Activated CD8-positive, alpha-beta memory T cell treated with anti-CD3 and anti-CD28 coated beads for 36 hours (primary cell): ENCODE measurements at regions not wholly inside any gene's neighbourhood (a gene's known extent, or its start where the extent isn't known, plus 50 kb on each side); places are given as distances from the start of the nearest gene placed in this dataset.

Experiments
- CTCF ChIA-PET: fragments of 350-600 bp; sonication (Branson Sonifier 250); formaldehyde crosslinking; loops from one replicate; lab custom pipeline; 2021; ENCODE audit warnings: antibody characterized with exemption; lab: Charles Lee
- POLR2A ChIA-PET: fragments of 350-600 bp; sonication (Branson Sonifier 250); formaldehyde crosslinking; loops from one replicate; lab custom pipeline; 2021; ENCODE audit warnings: antibody characterized with exemption; lab: Charles Lee

DNA sequence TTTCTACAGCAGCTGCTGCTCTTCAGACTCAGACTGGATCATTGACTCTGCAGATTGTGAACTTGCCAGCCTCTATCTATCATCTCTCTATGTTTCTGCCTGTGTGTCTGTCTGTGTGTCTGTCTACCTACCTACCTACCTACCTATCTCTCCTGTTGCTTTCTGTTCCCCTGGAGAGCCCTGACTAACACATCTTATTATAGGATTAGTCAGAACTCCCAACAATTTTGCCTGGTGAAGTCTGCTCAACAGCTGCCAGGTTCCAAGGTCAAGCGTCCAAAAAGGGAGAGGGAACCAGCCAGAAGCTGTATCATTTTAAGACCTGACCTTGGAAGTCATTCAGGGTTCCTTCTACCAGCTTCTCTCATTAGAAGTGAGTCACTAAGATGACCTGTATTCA is 579.0 kb upstream of the DPP6 start:
- ChIA-PET POLR2A (no interaction called here), CTCF (no interaction called here)

DNA sequence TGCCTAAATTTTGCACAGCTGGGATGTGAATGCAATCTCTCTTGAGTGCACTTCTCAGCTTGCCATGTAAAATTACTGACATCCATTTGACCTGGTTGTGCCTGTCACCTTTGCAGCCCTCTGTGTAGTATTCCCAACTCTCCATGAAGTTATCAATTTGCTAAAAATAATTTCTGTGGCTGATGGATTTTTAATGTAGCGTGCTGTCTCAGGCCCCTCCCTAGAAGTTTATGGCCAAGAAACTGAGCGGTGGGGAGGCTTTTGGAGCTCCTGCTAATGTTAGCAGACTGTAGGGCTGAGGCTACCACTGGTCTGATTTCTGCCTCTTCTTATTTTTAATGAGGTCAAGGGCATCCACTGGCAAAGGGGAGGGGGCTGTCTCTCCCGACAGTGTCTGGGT is 577.0 kb upstream of the DPP6 start:
- POLR2A ChIA-PET = no interaction called here
- CTCF ChIA-PET = no interaction called here

DNA sequence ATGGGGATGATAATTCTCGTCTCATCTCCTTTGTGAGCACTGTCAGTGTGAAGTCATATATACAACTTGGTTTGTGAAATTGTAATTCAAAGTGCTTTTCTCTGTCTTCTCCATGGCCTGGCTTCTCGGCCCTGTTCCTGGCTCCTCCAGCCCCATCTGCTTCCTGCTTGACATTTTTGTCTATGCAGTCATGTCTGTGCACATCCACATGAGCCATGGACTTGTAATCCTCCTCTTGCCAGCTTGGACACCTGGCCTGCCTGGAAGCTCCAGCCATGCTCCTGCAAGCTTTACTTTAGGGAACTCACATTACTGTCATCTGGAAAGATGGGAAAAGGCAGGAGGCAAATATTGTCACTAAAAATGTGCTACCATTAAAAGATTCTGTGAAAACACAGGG is 576.0 kb upstream of the DPP6 start:
- ChIA-PET POLR2A (no interaction called here), CTCF (no interaction called here)

DNA sequence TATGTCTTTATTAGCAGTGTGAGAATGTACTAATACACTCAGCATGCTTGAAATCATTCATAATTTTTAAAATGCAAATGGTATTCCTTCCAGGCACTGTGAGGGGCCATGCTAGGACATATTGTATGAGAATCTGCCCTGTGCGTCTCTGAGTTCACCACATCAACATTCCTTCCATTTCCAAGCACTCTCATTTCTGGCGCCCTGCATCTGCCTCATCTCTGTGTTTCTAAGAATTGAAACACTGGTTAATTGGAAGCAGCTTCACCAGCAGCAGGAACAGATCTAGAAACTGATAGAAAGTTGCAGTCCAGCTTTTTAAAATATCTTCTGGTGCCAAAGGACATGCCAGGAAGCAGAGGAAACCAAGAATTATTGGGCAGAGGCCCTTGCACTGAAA is 555.9 kb upstream of the DPP6 start:
- ChIA-PET CTCF (no interaction called here), POLR2A (no interaction called here)

DNA sequence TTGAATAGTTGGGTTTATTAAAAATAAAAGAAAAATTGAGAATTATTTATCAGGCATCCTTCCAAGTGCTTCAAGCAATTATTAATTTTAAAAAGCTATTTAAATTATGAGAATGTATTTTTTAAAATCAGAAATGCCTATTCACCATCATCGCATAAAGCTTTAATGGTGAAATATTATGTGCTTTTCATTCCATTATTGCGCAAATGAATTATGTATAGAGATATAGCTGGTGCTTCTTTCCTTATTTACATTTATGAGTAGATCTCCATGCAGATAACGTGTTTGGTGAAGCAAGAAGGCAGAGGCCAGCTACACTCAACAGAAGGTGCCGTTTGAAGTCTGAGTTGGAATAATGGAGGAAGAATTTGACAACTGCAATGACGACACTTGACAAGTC is 549.1 kb upstream of the DPP6 start:
- POLR2A ChIA-PET = no interaction called here
- CTCF ChIA-PET = no interaction called here

DNA sequence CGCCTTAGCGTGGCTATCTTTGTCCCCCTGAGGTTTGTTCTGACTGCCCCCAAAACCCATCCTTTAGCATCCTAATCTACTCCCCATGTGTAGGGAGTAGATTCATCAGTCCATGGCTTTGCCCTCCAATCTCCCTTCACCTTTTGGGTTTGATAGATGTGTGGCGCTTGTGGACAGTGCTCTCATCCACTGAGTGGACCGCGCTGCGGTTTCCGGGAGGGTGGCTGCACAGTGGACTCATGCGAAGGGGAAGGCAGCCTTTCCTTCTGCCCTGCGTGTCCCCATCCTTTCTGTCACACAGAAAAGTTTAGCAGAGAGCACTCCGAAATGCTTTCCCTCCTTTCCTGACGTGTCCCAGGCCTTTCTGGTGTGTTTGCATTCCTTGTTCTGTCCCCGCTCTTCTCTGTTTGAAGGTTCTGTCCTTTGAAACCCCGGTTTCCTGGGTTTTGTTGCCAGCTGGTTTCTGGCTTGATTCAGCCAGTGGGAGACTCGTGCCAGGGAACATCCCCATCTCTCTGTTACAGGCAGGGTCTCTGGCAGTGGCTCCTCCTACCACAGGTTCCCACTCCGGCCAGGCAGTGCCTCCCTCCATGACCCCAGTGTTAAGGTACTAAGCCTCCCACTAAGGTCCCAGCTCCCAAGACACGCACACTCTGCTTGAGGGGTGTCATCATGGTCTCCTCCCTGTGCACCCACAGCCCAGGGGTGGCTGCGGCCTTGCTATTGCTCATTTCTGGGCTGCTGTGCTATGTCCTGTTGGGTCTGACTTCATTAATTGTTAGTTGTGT is 547.7 kb upstream of the DPP6 start:
- ChIA-PET CTCF (no interaction called here), POLR2A (no interaction called here)

DNA sequence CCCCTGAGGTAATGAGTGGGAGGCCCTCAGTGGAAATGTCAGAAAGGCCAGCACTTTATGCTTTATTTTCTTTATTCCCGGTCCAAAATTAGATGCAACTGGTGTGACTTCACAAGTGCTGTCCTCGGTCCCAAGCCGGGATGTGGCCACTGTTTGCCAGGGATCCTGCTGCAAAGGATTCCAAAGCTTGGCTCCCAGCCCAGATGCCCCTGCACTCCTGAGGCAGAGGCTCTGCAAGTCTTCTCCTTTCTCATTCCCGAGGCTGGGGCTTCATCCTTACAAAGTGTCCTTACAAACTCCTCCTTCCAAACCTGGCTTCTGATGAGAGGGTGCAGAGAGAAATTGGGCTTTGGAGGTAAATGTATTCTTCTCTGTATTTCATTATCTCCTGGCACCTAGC is 544.3 kb upstream of the DPP6 start:
- POLR2A ChIA-PET = no interaction called here
- CTCF ChIA-PET = no interaction called here

DNA sequence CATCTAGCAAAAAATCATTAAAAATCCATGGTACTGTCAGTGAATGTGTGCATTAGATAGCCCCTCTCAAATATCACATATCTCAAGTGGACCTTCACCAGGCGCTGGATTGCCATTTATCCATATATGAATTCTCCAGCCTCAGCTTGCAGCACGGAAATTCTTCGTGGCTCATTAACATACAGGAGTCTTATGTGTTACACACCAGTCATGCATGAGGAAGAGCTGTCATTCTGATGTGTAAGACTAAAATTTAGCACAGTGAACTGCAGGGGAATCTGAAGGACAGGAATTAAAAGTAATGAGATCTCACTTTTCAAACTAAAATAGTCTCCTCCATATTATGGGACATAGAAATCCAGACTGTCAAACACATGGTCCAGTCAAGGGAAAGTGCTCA is 542.4 kb upstream of the DPP6 start:
- CTCF ChIA-PET = no interaction called here
- POLR2A ChIA-PET = no interaction called here

DNA sequence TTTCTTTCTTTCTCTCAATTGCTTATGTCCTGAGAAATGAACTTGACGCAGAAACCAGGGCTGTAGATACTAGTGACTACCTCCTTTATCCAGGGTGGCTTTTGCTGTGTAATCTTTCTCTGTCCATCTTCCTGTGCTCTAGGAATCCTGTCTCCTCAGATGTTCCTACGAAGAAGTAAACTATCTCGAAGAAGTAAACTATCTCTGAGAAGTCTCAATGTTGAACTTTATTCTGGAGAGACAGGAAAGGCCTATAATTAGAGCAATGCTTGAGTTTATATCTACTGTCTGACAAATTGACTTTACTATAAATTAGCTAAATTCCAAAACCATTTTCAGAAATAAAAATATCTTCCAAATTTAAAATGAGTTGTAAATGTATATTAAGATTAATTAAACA is 541.5 kb upstream of the DPP6 start:
- ChIA-PET CTCF (no interaction called here), POLR2A (no interaction called here)

DNA sequence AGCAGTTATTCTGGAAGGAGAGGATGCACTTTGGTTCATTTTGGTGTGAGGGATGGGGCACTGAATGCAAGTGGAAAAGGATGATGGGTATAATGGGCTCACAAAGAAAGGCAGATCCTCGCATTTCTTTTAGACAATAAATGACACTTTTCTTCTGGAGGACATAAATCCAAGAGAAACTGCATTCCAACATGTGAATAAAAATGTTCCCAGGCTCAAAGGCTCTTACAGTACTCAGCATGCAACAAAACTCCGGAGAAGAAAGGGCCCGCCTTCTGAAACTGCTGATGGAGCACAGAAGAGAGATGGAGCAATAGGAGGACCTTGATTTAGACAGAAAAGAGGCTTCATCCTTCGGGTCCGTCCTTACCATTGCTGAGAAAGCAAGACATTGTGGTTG is 538.2 kb upstream of the DPP6 start:
- ChIA-PET CTCF (no interaction called here), POLR2A (no interaction called here)

DNA sequence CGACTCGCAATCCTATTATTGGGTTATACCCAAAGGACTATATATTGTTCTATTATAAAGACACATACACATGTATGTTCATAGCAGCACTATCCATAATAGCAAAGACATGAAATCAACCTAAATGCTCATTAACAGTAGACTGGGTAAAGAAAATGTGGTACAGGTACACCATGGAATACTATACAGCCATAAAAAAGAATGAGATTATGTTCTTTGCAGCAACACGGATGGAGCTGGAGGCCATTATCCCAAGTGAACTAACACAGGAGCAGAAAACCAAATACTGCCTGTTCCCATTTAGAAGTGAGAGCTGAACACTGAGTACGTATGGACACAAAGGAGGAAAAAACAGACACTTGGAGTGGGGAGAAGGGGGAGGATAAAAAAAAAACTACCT is 536.8 kb upstream of the DPP6 start:
- CTCF ChIA-PET = no interaction called here
- POLR2A ChIA-PET = no interaction called here

DNA sequence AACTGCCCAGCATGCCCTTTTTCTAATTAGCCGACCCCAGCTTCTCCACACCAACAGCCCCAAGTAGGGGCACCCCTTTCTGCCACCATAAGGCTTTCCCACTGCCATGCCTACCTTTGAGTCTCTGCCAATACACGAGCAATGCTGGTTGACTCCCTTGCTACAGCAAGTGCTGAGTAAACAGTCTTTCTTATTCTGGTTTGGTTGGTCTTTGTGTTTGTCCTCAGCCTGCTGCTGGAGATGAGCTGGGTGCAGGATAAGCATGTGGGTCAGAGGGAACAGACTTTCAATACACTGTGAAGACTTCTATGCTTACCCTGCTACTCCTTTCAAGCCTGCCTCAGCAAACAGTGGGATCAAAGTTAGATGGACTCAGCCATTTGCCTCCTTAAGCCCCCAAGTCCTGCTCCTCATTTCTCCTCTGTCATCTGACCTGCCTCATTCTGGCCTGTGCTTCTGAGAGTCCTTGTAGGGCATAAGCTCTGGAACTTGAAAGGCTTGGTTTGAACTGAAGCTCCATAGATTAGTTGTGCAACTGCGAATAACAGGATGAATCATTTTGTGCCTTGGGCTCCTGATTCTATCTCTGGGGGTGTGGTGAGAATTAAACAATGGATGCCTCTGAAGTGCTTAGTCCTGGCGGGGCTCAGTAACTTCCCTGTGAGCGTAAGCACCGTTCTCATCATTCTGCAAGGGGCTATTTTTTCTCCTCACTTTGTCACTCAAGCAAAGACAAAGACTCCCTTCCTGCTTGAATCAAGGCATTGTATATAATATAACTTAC is 533.8 kb upstream of the DPP6 start:
- ChIA-PET CTCF (no interaction called here), POLR2A (no interaction called here)

DNA sequence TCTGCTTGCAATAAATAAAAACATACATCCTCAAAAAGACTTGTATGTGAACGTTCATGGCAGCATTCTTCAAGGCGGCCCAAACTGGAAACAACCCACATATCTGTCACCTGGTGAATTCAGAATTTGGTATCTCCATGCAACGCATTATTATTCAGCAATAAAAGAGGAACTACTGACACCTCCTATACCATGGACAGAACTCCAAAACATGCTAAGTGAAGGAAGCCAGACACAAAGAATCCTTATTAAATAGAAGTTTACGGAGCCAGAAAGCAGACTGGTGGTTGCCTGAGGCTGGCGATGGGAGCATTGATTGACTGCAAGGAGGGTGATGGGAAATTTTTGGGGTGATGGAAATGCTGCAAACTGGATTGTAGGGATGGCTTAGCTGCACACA is 530.8 kb upstream of the DPP6 start:
- ChIA-PET CTCF (no interaction called here), POLR2A (no interaction called here)

DNA sequence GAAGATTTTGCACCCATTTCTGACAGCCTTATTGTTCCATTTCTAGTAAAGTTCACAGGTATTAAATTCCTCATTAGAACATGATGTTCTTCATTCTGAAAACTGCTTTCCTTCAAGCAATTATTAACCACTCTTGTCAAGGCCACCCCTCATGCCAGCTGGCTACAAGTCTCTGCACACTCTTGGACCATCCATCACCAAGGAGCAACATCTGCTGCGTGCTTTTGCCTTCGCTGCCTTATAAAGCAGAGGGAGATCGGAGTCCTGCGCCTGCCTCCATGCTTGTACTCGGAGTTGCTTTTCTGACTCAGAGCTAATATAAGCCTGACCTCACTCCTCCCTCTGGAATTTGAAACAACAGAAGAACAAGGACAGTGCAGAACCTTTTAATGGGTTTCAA is 529.9 kb upstream of the DPP6 start:
- CTCF ChIA-PET = no interaction called here

DNA sequence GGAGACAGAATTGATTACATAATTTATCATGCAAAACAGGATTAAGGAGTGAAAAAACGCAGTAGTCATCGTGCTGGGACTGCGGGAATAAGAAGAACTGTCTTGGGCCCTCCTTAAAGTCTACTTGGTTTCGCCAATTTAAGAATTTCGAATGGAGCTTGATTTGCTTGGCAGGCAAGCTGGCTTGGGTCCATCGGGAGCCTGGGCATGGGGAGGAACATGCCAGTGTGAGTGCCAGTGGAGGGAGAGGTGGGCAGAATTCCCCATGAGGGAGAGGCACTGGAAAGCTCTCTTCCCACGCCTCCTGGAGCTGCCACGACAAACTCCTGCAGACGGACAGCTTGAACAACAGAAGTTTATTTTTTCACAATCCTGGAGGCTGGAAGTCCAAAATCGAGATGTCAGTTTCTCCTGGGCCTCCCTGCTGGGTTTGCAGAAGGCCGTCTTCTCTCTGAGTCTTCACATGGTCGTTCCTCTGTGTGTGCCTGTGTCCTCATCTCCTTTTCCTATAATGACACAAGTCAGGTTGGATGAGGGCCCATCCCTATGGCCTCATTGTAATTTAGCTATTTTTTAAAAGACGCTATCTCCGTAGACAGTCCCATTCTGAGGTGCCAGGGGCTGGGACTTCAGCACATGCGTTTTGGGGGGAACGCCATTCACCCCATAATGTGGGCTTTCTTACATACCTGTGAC is 528.7 kb upstream of the DPP6 start:
- ChIA-PET POLR2A (no interaction called here), CTCF (no interaction called here)

More for the DNA sequence above, 529.9 kb upstream of the DPP6 start:
- POLR2A ChIA-PET = no interaction called here

DNA sequence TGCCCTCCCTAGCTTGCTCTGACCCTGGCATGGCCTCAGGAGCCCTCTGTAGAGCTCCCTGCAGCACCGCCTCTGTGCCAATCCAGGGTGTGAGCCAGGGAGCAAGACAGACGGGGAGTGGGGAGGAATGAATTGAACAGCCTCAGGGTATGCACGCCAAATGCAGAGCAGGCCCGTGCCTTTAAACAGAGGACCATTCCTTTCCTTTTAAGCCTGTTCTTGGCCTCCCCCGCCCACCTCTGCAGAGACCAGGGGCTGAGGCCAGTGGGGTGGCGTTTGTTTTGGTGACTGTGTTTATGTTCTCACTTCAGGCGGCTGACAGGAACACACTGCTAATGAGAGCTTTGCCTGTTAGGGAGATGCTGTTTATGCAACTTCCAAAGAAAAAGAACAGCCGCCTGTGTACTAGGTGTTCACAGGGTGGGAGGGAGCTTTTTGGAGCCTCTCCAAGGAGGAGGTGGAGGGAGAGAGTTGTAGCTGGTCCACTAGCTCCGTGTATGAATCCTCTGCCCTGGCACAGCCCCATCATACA is 528.1 kb upstream of the DPP6 start:
- CTCF ChIA-PET = no interaction called here
- POLR2A ChIA-PET = no interaction called here

DNA sequence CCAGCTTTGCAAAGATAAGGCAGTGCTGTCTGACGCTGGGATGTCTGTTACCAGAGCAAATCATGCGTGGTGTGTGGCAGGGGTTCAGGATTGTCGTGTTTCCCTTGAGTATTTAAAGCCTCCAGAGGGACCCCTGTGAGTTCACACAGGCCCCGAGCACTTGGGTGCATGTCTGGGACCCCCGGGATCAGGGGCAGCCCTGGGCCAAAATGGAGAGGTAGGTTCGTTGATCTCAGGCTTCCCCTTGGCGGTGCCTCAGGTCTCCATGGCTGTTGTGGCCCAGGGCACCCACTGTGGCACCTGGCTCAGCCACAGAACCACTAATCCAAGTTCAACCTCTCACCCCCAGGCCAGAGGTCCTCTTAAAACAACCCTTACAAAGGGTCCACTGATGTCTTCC is 523.1 kb upstream of the DPP6 start:
- CTCF ChIA-PET = no interaction called here
- POLR2A ChIA-PET = no interaction called here

DNA sequence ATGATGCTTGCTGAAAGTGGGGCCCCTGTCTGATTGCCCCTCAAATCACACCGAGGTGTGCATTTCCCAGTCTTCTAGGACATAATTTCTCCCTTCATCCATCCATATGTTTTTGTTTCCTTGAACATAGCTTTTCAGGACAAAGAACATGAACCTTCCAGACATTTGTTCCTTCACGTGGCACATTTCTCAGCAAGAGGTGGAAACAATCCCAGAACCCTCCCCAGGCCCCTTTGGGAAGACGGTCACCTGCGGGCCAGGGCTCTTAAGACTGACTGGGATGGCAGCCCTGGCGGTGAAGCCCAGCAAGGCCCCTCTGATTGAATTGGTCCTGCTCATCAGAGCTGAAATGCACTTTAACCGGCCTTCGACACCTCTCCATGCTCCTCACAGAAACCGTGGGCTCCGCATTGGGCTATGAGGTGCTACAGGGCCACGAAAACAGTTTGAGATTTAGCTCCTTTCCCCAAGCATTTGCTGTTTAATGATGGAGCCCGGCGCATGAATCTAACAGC is 522.5 kb upstream of the DPP6 start:
- POLR2A ChIA-PET = no interaction called here
- CTCF ChIA-PET = no interaction called here

DNA sequence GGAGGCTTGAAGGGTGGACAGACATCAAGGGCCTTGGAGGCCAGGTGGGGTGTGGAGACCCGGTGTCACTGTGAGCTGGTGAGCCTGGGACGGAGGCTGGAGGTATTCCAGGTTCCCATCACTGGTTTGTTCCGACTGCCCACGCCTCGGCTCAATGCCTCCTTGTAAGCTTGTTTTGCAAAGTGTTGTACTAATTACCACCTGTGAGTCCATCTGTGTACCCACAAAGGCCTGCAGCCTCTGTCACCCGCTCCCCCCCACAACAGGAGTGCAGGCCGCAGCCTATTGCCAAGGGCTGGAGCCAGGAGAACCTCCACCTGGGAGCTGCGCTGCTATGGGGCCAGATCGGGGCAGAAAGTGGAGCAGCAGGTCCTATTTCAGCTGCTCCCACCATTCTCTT is 521.8 kb upstream of the DPP6 start:
- ChIA-PET CTCF (no interaction called here), POLR2A (no interaction called here)

DNA sequence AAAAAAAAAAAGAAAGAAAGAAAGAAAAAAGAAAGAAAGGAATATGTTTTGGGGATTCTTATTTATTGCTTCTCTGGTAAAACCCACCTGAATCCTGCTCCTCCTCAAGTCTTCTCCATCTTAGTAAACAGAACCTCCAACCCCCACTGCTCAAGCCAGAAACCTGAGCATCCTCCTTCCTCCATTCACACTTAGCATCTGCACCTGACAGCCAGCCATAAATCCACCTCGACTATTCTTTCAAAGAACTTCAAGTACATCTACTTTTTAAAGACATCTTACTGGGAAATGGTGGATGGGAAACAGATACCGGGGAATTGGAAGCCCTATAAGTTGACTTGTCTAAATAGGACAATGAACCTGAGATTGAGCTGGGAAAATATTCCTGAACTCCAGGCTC is 519.9 kb upstream of the DPP6 start:
- ChIA-PET CTCF (no interaction called here), POLR2A (no interaction called here)
